D341Med (cell line): ENCODE measurements at regions not wholly inside any gene's neighbourhood (a gene's known extent, or its start where the extent isn't known, plus 50 kb on each side); places are given as distances from the start of the nearest gene placed in this dataset.
"Not testable (repeated sequence)": the region's sequence is repeated elsewhere in the genome, so short reads cannot be mapped to it uniquely, and the experiment has no call there.

Source experiments
- DNase-seq: peaks from one replicate; pipeline ENCODE4 v3.0.0; 2012; ENCODE audit warnings: low spot score

- DNase-seq: no peak
Observed at GRCh38 chrX:2640436-2641150, 50.5 kb upstream of the CD99 start.

- DNase-seq: no peak
Observed at GRCh38 chrX:2638279-2638678, 52.8 kb upstream of the CD99 start.

- DNase-seq: no peak
Observed at GRCh38 chrX:2635342-2635741, 55.8 kb upstream of the CD99 start.

GRCh38 chrX:2632533-2633504 lies 58.3 kb upstream of the CD99 start:
- DNase-seq: no peak

GRCh38 chrX:2631743-2632532 lies 59.2 kb upstream of the CD99 start:
- DNase-seq: no peak

- not testable (repeated sequence) for DNase-seq
Observed at GRCh38 chrX:2630935-2631742, 60.0 kb upstream of the CD99 start.

- not testable (repeated sequence) for DNase-seq
Observed at GRCh38 chrX:2630008-2630934, 60.8 kb upstream of the CD99 start.

- DNase-seq: no peak
Observed at GRCh38 chrX:2629316-2630007, 61.6 kb upstream of the CD99 start.

- DNase-seq: no peak
Observed at GRCh38 chrX:2628751-2629315, 62.3 kb upstream of the CD99 start.

- DNase-seq: peak; percentile 54
Observed at GRCh38 chrX:2627272-2627867, 63.7 kb upstream of the CD99 start.

GRCh38 chrX:2626750-2627149 lies 64.3 kb upstream of the CD99 start:
- no peak for DNase-seq

- no peak for DNase-seq
Observed at GRCh38 chrX:2620576-2620975, 70.5 kb upstream of the CD99 start.

GRCh38 chrX:2618516-2618915 lies 72.6 kb upstream of the CD99 start:
- DNase-seq: no peak

GRCh38 chrX:2614911-2615310 lies 76.2 kb upstream of the CD99 start:
- DNase-seq: no peak

GRCh38 chrX:2610246-2611170 lies 80.6 kb upstream of the CD99 start:
- no peak for DNase-seq

GRCh38 chrX:2609431-2610238 lies 81.5 kb upstream of the CD99 start:
- no peak for DNase-seq
